ENCODE measurements at regions not wholly inside any gene's neighbourhood (a gene's known extent, or its start where the extent isn't known, plus 50 kb on each side); places are given as distances from the start of the nearest gene placed in this dataset.
"Not testable (repeated sequence)": the region's sequence is repeated elsewhere in the genome, so short reads cannot be mapped to it uniquely, and the experiment has no call there.

GRCh38 chr14:66015071-66015780, 470.9 kb upstream of the CCDC196 start:
- Histone ChIP-seq H3K4me1 (ENCODE audit: insufficient read depth, low read length) (peaks cover 6% of the 10 kb centered on the region), H3K9ac (ENCODE audit: low read depth, low read length) (no peak overlapping the region), H3K36me3 (ENCODE audit: insufficient read depth, low read length) (no peaks in the 10 kb centered on the region), H3K27ac (ENCODE audit: low read depth, low read length) (no peak overlapping the region), H3K9me3 (ENCODE audit: insufficient read depth, low read depth, low read length) (no peaks in the 10 kb centered on the region), H3K27me3 (ENCODE audit: insufficient read depth, low read length) (no peaks in the 10 kb centered on the region), H3K4me3 (ENCODE audit: low read length) (no peak overlapping the region)
- 94% methylated on average over 4 of the region's 4 CpGs for WGBS

- H3K4me1 ChIP-seq (ENCODE audit: insufficient read depth, low read length) = no peaks in the 10 kb centered on the region
- H3K4me3 ChIP-seq (ENCODE audit: low read length) = no peak overlapping the region
- no peaks in the 10 kb centered on the region for H3K9me3 ChIP-seq (ENCODE audit: insufficient read depth, low read depth, low read length)
- H3K27me3 ChIP-seq (ENCODE audit: insufficient read depth, low read length) = no peaks in the 10 kb centered on the region
- no peak overlapping the region for H3K9ac ChIP-seq (ENCODE audit: low read depth, low read length)
- WGBS = 97% methylated on average over 1 of the region's 1 CpG
- H3K36me3 ChIP-seq (ENCODE audit: insufficient read depth, low read length) = no peaks in the 10 kb centered on the region
- no peak overlapping the region for H3K27ac ChIP-seq (ENCODE audit: low read depth, low read length)
Measured at GRCh38 chr14:66017927-66018326, 468.2 kb upstream of the CCDC196 start.

- no peaks in the 10 kb centered on the region for H3K4me1 ChIP-seq (ENCODE audit: insufficient read depth, low read length)
- no peaks in the 10 kb centered on the region for H3K36me3 ChIP-seq (ENCODE audit: insufficient read depth, low read length)
- 91% methylated on average over 8 of the region's 8 CpGs for WGBS
- H3K27me3 ChIP-seq (ENCODE audit: insufficient read depth, low read length) = no peaks in the 10 kb centered on the region
- no peaks in the 10 kb centered on the region for H3K9me3 ChIP-seq (ENCODE audit: insufficient read depth, low read depth, low read length)
- H3K9ac ChIP-seq (ENCODE audit: low read depth, low read length) = no peak overlapping the region
- H3K4me3 ChIP-seq (ENCODE audit: low read length) = no peak overlapping the region
- no peak overlapping the region for H3K27ac ChIP-seq (ENCODE audit: low read depth, low read length)
Measured at GRCh38 chr14:66022526-66022925, 463.6 kb upstream of the CCDC196 start.

- 95% methylated on average over 4 of the region's 5 CpGs for WGBS
- Histone ChIP-seq H3K9me3 (ENCODE audit: insufficient read depth, low read depth, low read length) (no peaks in the 10 kb centered on the region), H3K9ac (ENCODE audit: low read depth, low read length) (no peak overlapping the region), H3K4me3 (ENCODE audit: low read length) (no peak overlapping the region), H3K36me3 (ENCODE audit: insufficient read depth, low read length) (no peaks in the 10 kb centered on the region), H3K27ac (ENCODE audit: low read depth, low read length) (no peak overlapping the region), H3K4me1 (ENCODE audit: insufficient read depth, low read length) (no peaks in the 10 kb centered on the region), H3K27me3 (ENCODE audit: insufficient read depth, low read length) (no peaks in the 10 kb centered on the region)
Measured at GRCh38 chr14:66025779-66026178, 460.4 kb upstream of the CCDC196 start.

GRCh38 chr14:66031981-66032380, 454.2 kb upstream of the CCDC196 start:
- not testable (repeated sequence) for H3K36me3 ChIP-seq (ENCODE audit: insufficient read depth, low read length); H3K4me1 ChIP-seq (ENCODE audit: insufficient read depth, low read length); H3K4me3 ChIP-seq (ENCODE audit: low read length); H3K27ac ChIP-seq (ENCODE audit: low read depth, low read length); H3K27me3 ChIP-seq (ENCODE audit: insufficient read depth, low read length); H3K9ac ChIP-seq (ENCODE audit: low read depth, low read length)
- H3K9me3 ChIP-seq (ENCODE audit: insufficient read depth, low read depth, low read length) = peaks cover 16% of the 10 kb centered on the region
- WGBS = 92% methylated on average over 12 of the region's 12 CpGs

- Histone ChIP-seq H3K9ac (ENCODE audit: low read depth, low read length) (no peak overlapping the region), H3K9me3 (ENCODE audit: insufficient read depth, low read depth, low read length) (peaks cover 16% of the 10 kb centered on the region), H3K4me1 (ENCODE audit: insufficient read depth, low read length) (no peaks in the 10 kb centered on the region), H3K27me3 (ENCODE audit: insufficient read depth, low read length) (no peaks in the 10 kb centered on the region), H3K36me3 (ENCODE audit: insufficient read depth, low read length) (no peaks in the 10 kb centered on the region), H3K27ac (ENCODE audit: low read depth, low read length) (no peak overlapping the region), H3K4me3 (ENCODE audit: low read length) (no peak overlapping the region)
- WGBS = 95% methylated on average over 5 of the region's 5 CpGs
Measured at GRCh38 chr14:66032800-66033199, 453.4 kb upstream of the CCDC196 start.

- 100% methylated on average over 2 of the region's 2 CpGs for WGBS
- Histone ChIP-seq H3K9me3 (ENCODE audit: insufficient read depth, low read depth, low read length) (peaks cover 16% of the 10 kb centered on the region), H3K4me3 (ENCODE audit: low read length) (no peak overlapping the region), H3K27ac (ENCODE audit: low read depth, low read length) (no peak overlapping the region), H3K27me3 (ENCODE audit: insufficient read depth, low read length) (no peaks in the 10 kb centered on the region), H3K4me1 (ENCODE audit: insufficient read depth, low read length) (no peaks in the 10 kb centered on the region), H3K9ac (ENCODE audit: low read depth, low read length) (no peak overlapping the region), H3K36me3 (ENCODE audit: insufficient read depth, low read length) (no peaks in the 10 kb centered on the region)
Measured at GRCh38 chr14:66036547-66036946, 449.6 kb upstream of the CCDC196 start.

GRCh38 chr14:66037361-66037760, 448.8 kb upstream of the CCDC196 start:
- Histone ChIP-seq H3K4me3 (ENCODE audit: low read length) (no peak overlapping the region), H3K4me1 (ENCODE audit: insufficient read depth, low read length) (no peaks in the 10 kb centered on the region), H3K9ac (ENCODE audit: low read depth, low read length) (no peak overlapping the region), H3K27me3 (ENCODE audit: insufficient read depth, low read length) (no peaks in the 10 kb centered on the region), H3K9me3 (ENCODE audit: insufficient read depth, low read depth, low read length) (peaks cover 14% of the 10 kb centered on the region), H3K36me3 (ENCODE audit: insufficient read depth, low read length) (no peaks in the 10 kb centered on the region), H3K27ac (ENCODE audit: low read depth, low read length) (no peak overlapping the region)
- 86% methylated on average over 1 of the region's 2 CpGs for WGBS

GRCh38 chr14:66038212-66038611, 448.0 kb upstream of the CCDC196 start:
- Histone ChIP-seq H3K4me3 (ENCODE audit: low read length) (no peak overlapping the region), H3K9ac (ENCODE audit: low read depth, low read length) (no peak overlapping the region), H3K36me3 (ENCODE audit: insufficient read depth, low read length) (no peaks in the 10 kb centered on the region), H3K4me1 (ENCODE audit: insufficient read depth, low read length) (no peaks in the 10 kb centered on the region), H3K9me3 (ENCODE audit: insufficient read depth, low read depth, low read length) (peaks cover 7% of the 10 kb centered on the region), H3K27ac (ENCODE audit: low read depth, low read length) (no peak overlapping the region), H3K27me3 (ENCODE audit: insufficient read depth, low read length) (no peaks in the 10 kb centered on the region)
- WGBS = 77% methylated on average over 3 of the region's 3 CpGs

GRCh38 chr14:66038618-66039017, 447.6 kb upstream of the CCDC196 start:
- Histone ChIP-seq H3K27ac (ENCODE audit: low read depth, low read length) (no peak overlapping the region), H3K9me3 (ENCODE audit: insufficient read depth, low read depth, low read length) (peaks cover 2% of the 10 kb centered on the region; the same call in 1 of the 2 replicates), H3K36me3 (ENCODE audit: insufficient read depth, low read length) (no peaks in the 10 kb centered on the region), H3K4me1 (ENCODE audit: insufficient read depth, low read length) (no peaks in the 10 kb centered on the region), H3K4me3 (ENCODE audit: low read length) (no peak overlapping the region), H3K9ac (ENCODE audit: low read depth, low read length) (no peak overlapping the region), H3K27me3 (ENCODE audit: insufficient read depth, low read length) (no peaks in the 10 kb centered on the region)
- 100% methylated on average over 1 of the region's 1 CpG for WGBS

GRCh38 chr14:66039495-66039894, 446.7 kb upstream of the CCDC196 start:
- no peak overlapping the region for H3K4me3 ChIP-seq (ENCODE audit: low read length)
- H3K27ac ChIP-seq (ENCODE audit: low read depth, low read length) = no peak overlapping the region
- H3K27me3 ChIP-seq (ENCODE audit: insufficient read depth, low read length) = no peaks in the 10 kb centered on the region
- H3K9me3 ChIP-seq (ENCODE audit: insufficient read depth, low read depth, low read length) = no peaks in the 10 kb centered on the region
- no peaks in the 10 kb centered on the region for H3K4me1 ChIP-seq (ENCODE audit: insufficient read depth, low read length)
- no peak overlapping the region for H3K9ac ChIP-seq (ENCODE audit: low read depth, low read length)
- no peaks in the 10 kb centered on the region for H3K36me3 ChIP-seq (ENCODE audit: insufficient read depth, low read length)

GRCh38 chr14:66041582-66041981, 444.6 kb upstream of the CCDC196 start:
- no peaks in the 10 kb centered on the region for H3K36me3 ChIP-seq (ENCODE audit: insufficient read depth, low read length)
- no peaks in the 10 kb centered on the region for H3K4me1 ChIP-seq (ENCODE audit: insufficient read depth, low read length)
- H3K27ac ChIP-seq (ENCODE audit: low read depth, low read length) = no peak overlapping the region
- H3K9ac ChIP-seq (ENCODE audit: low read depth, low read length) = no peak overlapping the region
- 92% methylated on average over 6 of the region's 6 CpGs for WGBS
- H3K27me3 ChIP-seq (ENCODE audit: insufficient read depth, low read length) = no peaks in the 10 kb centered on the region
- no peaks in the 10 kb centered on the region for H3K9me3 ChIP-seq (ENCODE audit: insufficient read depth, low read depth, low read length)
- no peak overlapping the region for H3K4me3 ChIP-seq (ENCODE audit: low read length)

Data from HUES64 (cell line).